ENCODE measurements at regions not wholly inside any gene's neighbourhood (a gene's known extent, or its start where the extent isn't known, plus 50 kb on each side); places are given as distances from the start of the nearest gene placed in this dataset.
"Not testable (repeated sequence)": the region's sequence is repeated elsewhere in the genome, so short reads cannot be mapped to it uniquely, and the experiment has no call there.

DNA sequence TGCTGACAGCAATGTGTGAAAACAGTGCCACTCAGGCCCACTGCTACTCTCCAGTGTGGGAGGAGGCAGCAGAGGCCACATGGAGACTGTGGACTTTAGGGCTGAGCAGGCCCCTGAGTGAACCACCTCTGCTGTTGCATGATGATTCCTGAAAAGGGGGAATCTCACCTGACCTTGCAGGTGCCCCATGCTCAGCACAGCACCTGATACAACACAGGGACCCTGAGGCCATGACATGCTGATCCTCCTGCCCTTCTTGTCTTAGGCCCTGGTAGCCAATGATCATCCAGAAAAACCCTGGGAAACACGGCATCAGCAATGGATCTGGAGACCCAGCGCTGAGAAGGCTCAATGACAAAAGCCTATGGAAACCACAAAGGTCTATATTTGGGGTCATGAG, 446.8 kb upstream of the MYT1L start:
- Histone ChIP-seq H3K4me3 (ENCODE audit: low read depth, low read length) (no peak overlapping the region), H3K36me3 (ENCODE audit: control insufficient read depth, insufficient read depth, low read length) (no peaks in the 10 kb centered on the region), H3K27me3 (ENCODE audit: control insufficient read depth, insufficient read depth, low read length) (no peaks in the 10 kb centered on the region)
- DNase-seq (ENCODE audit: low read depth) = no peak
- TF ChIP-seq, protein P1, sequence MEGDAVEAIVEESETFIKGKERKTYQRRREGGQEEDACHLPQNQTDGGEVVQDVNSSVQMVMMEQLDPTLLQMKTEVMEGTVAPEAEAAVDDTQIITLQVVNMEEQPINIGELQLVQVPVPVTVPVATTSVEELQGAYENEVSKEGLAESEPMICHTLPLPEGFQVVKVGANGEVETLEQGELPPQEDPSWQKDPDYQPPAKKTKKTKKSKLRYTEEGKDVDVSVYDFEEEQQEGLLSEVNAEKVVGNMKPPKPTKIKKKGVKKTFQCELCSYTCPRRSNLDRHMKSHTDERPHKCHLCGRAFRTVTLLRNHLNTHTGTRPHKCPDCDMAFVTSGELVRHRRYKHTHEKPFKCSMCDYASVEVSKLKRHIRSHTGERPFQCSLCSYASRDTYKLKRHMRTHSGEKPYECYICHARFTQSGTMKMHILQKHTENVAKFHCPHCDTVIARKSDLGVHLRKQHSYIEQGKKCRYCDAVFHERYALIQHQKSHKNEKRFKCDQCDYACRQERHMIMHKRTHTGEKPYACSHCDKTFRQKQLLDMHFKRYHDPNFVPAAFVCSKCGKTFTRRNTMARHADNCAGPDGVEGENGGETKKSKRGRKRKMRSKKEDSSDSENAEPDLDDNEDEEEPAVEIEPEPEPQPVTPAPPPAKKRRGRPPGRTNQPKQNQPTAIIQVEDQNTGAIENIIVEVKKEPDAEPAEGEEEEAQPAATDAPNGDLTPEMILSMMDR (IDR thresholded peaks at IDR 0.05; ENCODE audit: insufficient read depth, low read depth, low read length) = no peak
- ChIA-PET POLR2A (no interaction called here), CTCF (no interaction called here)

DNA sequence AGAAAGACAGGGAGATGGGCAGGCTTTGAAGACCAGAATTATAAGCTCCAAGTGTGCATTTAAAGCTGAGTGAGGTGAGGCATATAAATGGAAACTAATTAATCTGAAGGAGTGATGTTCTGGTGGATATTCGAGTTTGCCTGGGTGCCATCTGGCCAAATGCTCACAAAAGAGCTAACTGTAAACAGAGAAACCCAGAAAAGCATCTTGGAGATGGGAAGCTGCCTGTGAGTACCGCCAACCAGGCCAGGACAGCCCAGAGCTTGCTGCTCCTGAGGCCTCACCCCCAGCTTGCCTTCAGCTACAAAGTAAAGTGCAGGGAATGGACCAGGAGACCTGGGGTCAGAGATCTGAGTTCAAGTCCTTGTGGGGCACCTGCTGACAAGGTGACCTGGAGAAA, 446.1 kb upstream of the MYT1L start:
- DNase-seq (ENCODE audit: low read depth) = no peak
- TF ChIP-seq, protein P1 (IDR thresholded peaks at IDR 0.05; ENCODE audit: insufficient read depth, low read depth, low read length) = no peak
- no peak overlapping the region for H3K4me3 ChIP-seq (ENCODE audit: low read depth, low read length)
- CTCF ChIA-PET = no interaction called here
- no peaks in the 10 kb centered on the region for H3K27me3 ChIP-seq (ENCODE audit: control insufficient read depth, insufficient read depth, low read length)
- POLR2A ChIA-PET = no interaction called here
- H3K36me3 ChIP-seq (ENCODE audit: control insufficient read depth, insufficient read depth, low read length) = no peaks in the 10 kb centered on the region

DNA sequence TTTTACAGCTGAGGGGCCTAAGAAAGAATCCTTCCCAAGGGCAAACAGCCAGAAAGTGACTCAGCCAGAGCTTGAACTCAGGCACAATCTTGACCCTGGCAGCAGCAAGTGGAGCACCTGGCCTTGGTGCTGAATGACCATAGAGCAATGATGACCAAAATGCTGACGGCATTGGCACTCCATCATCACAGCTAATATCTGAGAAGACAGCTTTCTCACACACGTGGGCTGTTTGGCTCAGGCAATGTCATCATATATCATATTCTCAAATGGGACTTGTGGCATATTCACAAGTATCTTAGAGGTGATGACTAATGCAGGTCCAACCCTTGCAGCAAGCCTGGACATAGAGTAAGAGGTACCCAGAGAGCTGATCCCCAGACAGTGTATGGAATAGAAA, 443.9 kb upstream of the MYT1L start:
- POLR2A ChIA-PET = no interaction called here
- TF ChIP-seq, protein P1 (IDR thresholded peaks at IDR 0.05; ENCODE audit: insufficient read depth, low read depth, low read length) = no peak
- no peak overlapping the region for H3K4me3 ChIP-seq (ENCODE audit: low read depth, low read length)
- DNase-seq (ENCODE audit: low read depth) = no peak
- no peaks in the 10 kb centered on the region for H3K27me3 ChIP-seq (ENCODE audit: control insufficient read depth, insufficient read depth, low read length)
- CTCF ChIA-PET = no interaction called here
- H3K36me3 ChIP-seq (ENCODE audit: control insufficient read depth, insufficient read depth, low read length) = no peaks in the 10 kb centered on the region

DNA sequence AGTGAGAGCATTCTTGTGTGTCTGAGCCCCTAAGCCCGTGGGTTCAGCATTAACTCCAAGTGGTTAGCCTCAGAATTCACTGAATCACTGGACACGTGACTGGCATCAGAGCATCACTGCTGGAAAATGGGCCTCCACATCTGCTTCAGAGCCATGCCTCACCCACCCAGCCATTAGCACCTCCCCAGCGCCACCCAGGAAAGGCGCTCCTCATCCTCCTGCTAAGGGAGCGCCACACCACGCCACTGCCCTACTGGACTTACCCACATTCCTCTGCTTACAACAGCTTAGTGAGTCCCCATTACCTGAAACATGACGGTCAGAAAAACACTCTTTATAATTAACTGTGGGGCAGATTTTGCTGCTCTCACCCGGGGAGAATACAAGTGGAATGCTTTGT, 442.6 kb upstream of the MYT1L start:
- TF ChIP-seq, protein P1 (IDR thresholded peaks at IDR 0.05; ENCODE audit: insufficient read depth, low read depth, low read length) = no peak
- CTCF ChIA-PET = no interaction called here
- H3K36me3 ChIP-seq (ENCODE audit: control insufficient read depth, insufficient read depth, low read length) = no peaks in the 10 kb centered on the region

DNA sequence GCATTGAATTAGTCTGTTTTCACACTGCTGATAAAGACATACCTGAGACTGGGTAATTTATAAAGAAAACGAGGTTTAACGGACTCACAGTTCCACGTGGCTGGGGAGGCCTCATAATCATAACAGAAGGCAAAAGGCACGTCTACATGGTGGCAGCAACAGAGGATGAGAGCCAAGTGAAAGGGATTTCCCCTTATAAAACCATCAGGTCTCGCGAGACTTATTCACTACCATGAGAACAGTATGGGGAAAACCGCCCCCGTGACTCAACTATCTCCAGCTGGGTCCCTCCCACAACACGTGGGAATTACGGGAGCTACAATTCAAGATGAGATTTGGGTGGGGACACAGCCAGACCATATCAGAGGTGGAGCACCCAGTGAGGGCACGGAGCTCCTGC, 442.0 kb upstream of the MYT1L start:
- POLR2A ChIA-PET; DNase-seq (ENCODE audit: low read depth); H3K4me3 ChIP-seq (ENCODE audit: low read depth, low read length); CTCF ChIA-PET; H3K27me3 ChIP-seq (ENCODE audit: control insufficient read depth, insufficient read depth, low read length); H3K36me3 ChIP-seq (ENCODE audit: control insufficient read depth, insufficient read depth, low read length): not testable (repeated sequence)

More for the DNA sequence above, 442.6 kb upstream of the MYT1L start:
- POLR2A ChIA-PET = no interaction called here
- no peaks in the 10 kb centered on the region for H3K27me3 ChIP-seq (ENCODE audit: control insufficient read depth, insufficient read depth, low read length)
- H3K4me3 ChIP-seq (ENCODE audit: low read depth, low read length) = no peak overlapping the region
- no peak for DNase-seq (ENCODE audit: low read depth)

DNA sequence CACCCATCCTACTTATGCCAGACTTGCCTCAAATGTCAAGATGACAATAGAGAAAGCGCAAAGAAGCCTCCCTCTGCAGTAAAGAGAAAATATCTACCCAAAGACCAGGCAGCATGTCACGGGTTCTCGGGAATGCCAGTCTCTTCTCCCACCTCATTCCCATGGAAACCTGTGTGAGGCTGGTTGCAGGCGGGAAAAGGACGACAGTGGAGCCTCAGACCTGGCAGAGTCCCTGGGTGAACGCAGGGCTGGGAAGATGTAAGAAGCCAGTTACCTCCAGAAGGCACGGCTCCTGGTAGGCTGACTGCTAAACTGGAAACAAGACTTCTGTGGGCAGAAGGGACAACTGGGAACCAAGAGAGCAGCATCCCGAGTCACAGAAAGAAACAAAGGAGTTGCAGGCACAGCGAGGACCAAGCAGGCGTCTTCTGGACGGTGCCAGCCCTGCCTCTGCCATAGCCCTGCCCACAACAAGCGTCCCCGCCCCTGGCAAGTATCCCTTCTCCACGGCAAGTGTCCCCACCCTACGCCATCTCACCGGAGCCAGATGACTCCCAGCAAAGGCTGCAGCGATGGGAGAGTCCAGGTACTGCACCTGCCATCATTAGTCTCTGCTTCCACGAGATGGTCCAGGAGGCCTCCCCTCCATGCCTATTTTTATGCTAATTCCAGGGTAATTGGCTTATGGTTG, 440.8 kb upstream of the MYT1L start:
- Histone ChIP-seq H3K36me3 (ENCODE audit: control insufficient read depth, insufficient read depth, low read length) (no peaks in the 10 kb centered on the region), H3K27me3 (ENCODE audit: control insufficient read depth, insufficient read depth, low read length) (no peaks in the 10 kb centered on the region), H3K4me3 (ENCODE audit: low read depth, low read length) (no peak overlapping the region)
- TF ChIP-seq, protein P1 (IDR thresholded peaks at IDR 0.05; ENCODE audit: insufficient read depth, low read depth, low read length) = no peak
- CTCF ChIA-PET = no interaction called here
- no peak for DNase-seq (ENCODE audit: low read depth)
- POLR2A ChIA-PET = no interaction called here
